GM13976 (cell line): ENCODE measurements at regions not wholly inside any gene's neighbourhood (a gene's known extent, or its start where the extent isn't known, plus 50 kb on each side); places are given as distances from the start of the nearest gene placed in this dataset.
"Not testable (repeated sequence)": the region's sequence is repeated elsewhere in the genome, so short reads cannot be mapped to it uniquely, and the experiment has no call there.

ENCODE experiments used
- DNase-seq: peaks from one replicate; pipeline ENCODE4 v3.0.0; 2012; ENCODE audit warnings: low spot score
- CTCF ChIP-seq: IDR thresholded peaks from 2 replicates; pipeline ENCODE4 v1.5.1; 2012; ENCODE audit warnings: borderline replicate concordance, mild to moderate bottlenecking; ENCODE audit not compliant: insufficient read depth; ENCODE audit errors: extremely low read depth, missing control alignments, control extremely low read depth
- in situ Hi-C: fragments of 300-500 bp; cut with MboI; formaldehyde crosslinking; loops from one replicate; pipeline ENCODE4 v1.12.0; 2022; ENCODE audit warnings: low sequenced_read_pairs, mixed read lengths, inconsistent platforms; ENCODE audit not compliant: unreplicated experiment

DNA sequence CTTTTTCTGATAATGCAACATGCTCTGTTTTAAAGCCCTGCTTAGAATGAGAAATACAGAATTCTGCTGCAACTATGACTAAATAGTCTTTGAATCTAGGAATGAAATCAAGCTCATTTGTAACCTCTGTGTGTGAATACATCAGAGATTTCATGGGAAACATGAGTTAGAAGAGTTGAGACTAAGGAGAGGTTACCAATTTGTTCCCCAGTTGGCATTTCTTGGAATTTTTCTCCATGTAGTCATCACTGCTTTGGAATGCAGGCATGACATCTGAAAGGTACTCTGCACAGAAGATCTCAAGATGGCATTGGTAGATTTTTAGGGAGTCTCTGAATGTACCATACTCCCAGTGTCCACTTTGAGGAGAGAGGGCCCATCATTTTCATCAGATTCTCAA is 237.2 kb downstream of the TFAP2A start:
- in situ Hi-C loops = no loop called here
- DNase-seq = no peak
- TF ChIP-seq CTCF = no peak

DNA sequence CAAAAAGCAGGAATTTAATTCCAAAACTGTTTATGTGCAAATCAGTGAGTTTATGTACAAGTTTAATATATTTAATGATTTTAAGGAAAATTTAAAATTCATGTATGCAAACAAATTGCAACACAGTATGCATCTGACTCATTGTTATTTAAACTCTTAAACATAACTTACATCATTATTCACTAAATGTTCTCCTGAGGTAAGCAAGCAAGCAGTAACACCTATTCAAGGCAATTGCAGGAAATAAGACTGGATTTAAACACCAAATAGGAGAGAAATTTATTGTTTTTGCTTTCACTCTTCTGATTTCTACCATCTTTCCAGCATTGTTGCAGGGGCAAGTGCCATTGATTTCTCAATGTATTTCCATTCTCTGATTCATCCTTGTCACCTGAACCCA is 239.5 kb downstream of the TFAP2A start:
- no peak for TF ChIP-seq CTCF
- in situ Hi-C loops = no loop called here
- DNase-seq = no peak

DNA sequence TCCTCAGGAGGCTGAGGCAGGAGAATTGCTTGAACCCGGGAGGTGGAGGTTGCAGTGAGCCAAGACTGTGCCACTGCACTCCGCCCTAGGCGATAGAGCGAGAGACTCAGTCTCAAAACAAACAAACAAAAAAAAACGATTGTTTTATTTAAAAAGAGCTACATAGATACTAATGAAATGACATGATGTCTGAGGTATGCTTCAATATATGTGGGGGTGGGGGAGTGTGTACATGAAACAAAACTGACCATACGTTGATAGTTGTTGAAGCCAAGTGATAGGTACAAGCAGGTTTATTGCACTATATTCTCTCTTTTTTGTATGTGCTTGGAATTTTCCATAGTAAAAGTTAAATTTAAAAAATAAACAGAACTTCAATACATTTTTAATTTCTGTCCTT is 240.1 kb downstream of the TFAP2A start:
- in situ Hi-C loops = no loop called here
- DNase-seq = no peak
- TF ChIP-seq CTCF = no peak

GRCh38 chr6:10174056-10174455 is 240.8 kb downstream of the TFAP2A start:
- DNase-seq = no peak
- TF ChIP-seq CTCF = no peak
- in situ Hi-C loops = no loop called here

DNA sequence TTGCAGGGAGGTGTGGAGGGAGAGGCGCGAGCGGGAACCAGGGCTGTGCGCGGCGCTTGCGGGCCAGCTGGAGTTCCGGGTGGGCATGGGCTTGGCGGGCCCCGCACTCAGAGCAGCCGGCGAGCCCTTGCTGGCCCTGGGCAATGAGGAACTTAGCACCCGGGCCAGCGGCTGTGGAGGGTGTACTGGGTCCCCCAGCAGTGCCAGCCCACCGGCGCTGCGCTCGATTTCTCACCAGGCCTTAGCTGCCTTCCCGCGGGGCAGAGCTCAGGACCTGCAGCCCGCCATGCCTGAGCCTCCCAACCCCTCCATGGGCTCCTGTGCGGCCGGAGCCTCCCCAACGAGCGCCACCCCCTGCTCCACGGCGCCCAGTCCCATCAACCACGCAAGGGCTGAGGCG is 243.2 kb downstream of the TFAP2A start:
- in situ Hi-C loops, DNase-seq: not testable (repeated sequence)

DNA sequence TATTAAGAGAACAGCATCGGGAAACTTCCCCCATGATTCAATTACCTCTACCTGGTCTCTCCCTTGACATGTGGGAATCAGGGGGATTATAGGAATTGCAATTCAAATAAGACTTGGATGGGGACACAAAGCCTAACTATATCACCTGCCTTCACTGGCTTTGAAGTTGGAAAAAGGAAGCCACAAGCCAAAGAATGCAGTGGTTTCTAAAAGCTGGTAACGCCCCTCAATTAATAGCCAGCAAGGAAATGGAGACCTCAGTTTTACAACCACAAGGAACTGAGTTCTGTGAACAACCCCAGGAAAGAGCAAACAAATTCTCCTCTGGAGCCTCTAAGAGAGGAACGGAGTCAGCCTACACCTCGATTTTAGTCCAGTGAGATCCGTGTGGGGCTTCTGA is 244.1 kb downstream of the TFAP2A start:
- no peak for DNase-seq
- in situ Hi-C loops = no loop called here

GRCh38 chr6:10166031-10166430 is 248.8 kb downstream of the TFAP2A start:
- no peak for TF ChIP-seq CTCF
- DNase-seq = no peak
- in situ Hi-C loops = no loop called here

More for the DNA sequence above, 244.1 kb downstream of the TFAP2A start:
- TF ChIP-seq CTCF = no peak
